GM23248 (cell line): ENCODE measurements at regions not wholly inside any gene's neighbourhood (a gene's known extent, or its start where the extent isn't known, plus 50 kb on each side); places are given as distances from the start of the nearest gene placed in this dataset.

ENCODE experiments used
- DNase-seq: peaks from one replicate; pipeline ENCODE4 v3.0.0-alpha.2; 2015
- H2AFZ ChIP-seq: fragments of 200-600 bp; sonication (generic); 2 replicates; pipeline ENCODE4 v1.6.1; 2016; ENCODE audit warnings: antibody characterized with exemption
- H3F3A ChIP-seq: fragments of 200-600 bp; sonication (generic); 2 replicates; pipeline ENCODE4 v1.6.1; 2016; ENCODE audit warnings: mild to moderate bottlenecking, antibody characterized with exemption, mixed run types; ENCODE audit not compliant: insufficient read depth
- H3K27ac ChIP-seq: fragments of 200-600 bp; sonication (generic); 2 replicates; pipeline ENCODE4 v1.5.1; 2016; ENCODE audit warnings: mild to moderate bottlenecking
- H3K27me3 ChIP-seq: fragments of 200-600 bp; sonication (generic); replicated peaks from 2 replicates; pipeline ENCODE4 v1.6.1; 2016; ENCODE audit warnings: mild to moderate bottlenecking; ENCODE audit not compliant: insufficient read depth
- H3K36me3 ChIP-seq: fragments of 200-600 bp; sonication (generic); 2 replicates; pipeline ENCODE4 v1.6.1; 2016; ENCODE audit warnings: low read depth, mild to moderate bottlenecking
- H3K4me1 ChIP-seq: fragments of 200-600 bp; sonication (generic); 2 replicates; pipeline ENCODE4 v1.6.1; 2016; ENCODE audit warnings: mild to moderate bottlenecking; ENCODE audit not compliant: insufficient read depth
- H3K4me2 ChIP-seq: fragments of 200-600 bp; sonication (generic); one replicate; pipeline ENCODE4 v1.6.1; 2016; ENCODE audit warnings: mild to moderate bottlenecking; ENCODE audit not compliant: unreplicated experiment
- H3K4me3 ChIP-seq: fragments of 200-600 bp; sonication (generic); 2 replicates; pipeline ENCODE4 v1.5.1; 2016; ENCODE audit warnings: mild to moderate bottlenecking
- H3K79me2 ChIP-seq: fragments of 200-600 bp; sonication (generic); 2 replicates; pipeline ENCODE4 v1.6.1; 2016; ENCODE audit warnings: mild to moderate bottlenecking; ENCODE audit not compliant: insufficient read depth
- H3K9ac ChIP-seq: fragments of 200-600 bp; sonication (generic); 2 replicates; pipeline ENCODE4 v1.6.1; 2016; ENCODE audit warnings: mild to moderate bottlenecking
- H3K9me2 ChIP-seq: fragments of 200-600 bp; sonication (generic); 2 replicates; pipeline ENCODE4 v1.6.1; 2016; ENCODE audit warnings: mixed run types, mild to moderate bottlenecking, moderate library complexity; ENCODE audit not compliant: insufficient read depth
- H3K9me3 ChIP-seq: fragments of 200-600 bp; sonication (generic); one replicate; pipeline ENCODE4 v1.6.1; 2017; ENCODE audit warnings: low read depth
- H4K20me1 ChIP-seq: fragments of 200-600 bp; sonication (generic); 2 replicates; pipeline ENCODE4 v1.6.0; 2016; ENCODE audit not compliant: insufficient read depth
- EZH2 ChIP-seq: fragments of 200-600 bp; sonication (generic); IDR thresholded peaks from 2 replicates; pipeline ENCODE4 v1.6.1; 2018; ENCODE audit warnings: antibody characterized with exemption, mild to moderate bottlenecking; ENCODE audit not compliant: insufficient read depth, poor library complexity, severe bottlenecking
- EZH2phosphoT487 ChIP-seq: fragments of 200-600 bp; sonication (generic); IDR thresholded peaks from 2 replicates; pipeline ENCODE4 v1.6.1; 2018; ENCODE audit warnings: antibody characterized with exemption, moderate library complexity, mild to moderate bottlenecking, low read depth; ENCODE audit not compliant: insufficient read depth
- WGBS, 2 experiments: methylation state at CpG; one replicate each; pipeline ENCODE4 v1.1.6; 2015 to 2017; ENCODE audit warnings: low lambda C conversion rate in 2 of 2, low coverage in 1 of 2; ENCODE audit errors: missing lambda C conversion rate in 2 of 2; 5-methylcytosine and 5-hydroxymethylcytosine counted together
- in situ Hi-C: fragments of 300-500 bp; cut with MboI; formaldehyde crosslinking; loops from 2 replicates; pipeline ENCODE4 v1.15.0; 2020

- no peak overlapping the region for H3K9ac ChIP-seq
- H3K27me3 ChIP-seq: no peaks in the 10 kb centered on the region
- TF ChIP-seq EZH2: no peak
- H3F3A ChIP-seq: peaks cover 14% of the 10 kb centered on the region; the same call in 1 of the 2 replicates
- H3K9me3 ChIP-seq: no peaks in the 10 kb centered on the region
- H3K9me2 ChIP-seq: no peaks in the 10 kb centered on the region
- no peak overlapping the region for H2AFZ ChIP-seq
- H4K20me1 ChIP-seq: no peaks in the 10 kb centered on the region
- WGBS, 2 experiments: 66 to 70% methylated on average over 3 of the region's 3 CpGs
- H3K27ac ChIP-seq: no peak overlapping the region
- no peak for DNase-seq
- no peaks in the 10 kb centered on the region for H3K79me2 ChIP-seq
- H3K36me3 ChIP-seq: no peaks in the 10 kb centered on the region
- in situ Hi-C loops: no loop called here
- no peak overlapping the region for H3K4me2 ChIP-seq
- peaks cover 14% of the 10 kb centered on the region for H3K4me1 ChIP-seq
- H3K4me3 ChIP-seq: no peak overlapping the region
Measured at GRCh38 chr1:229208481-229208880, 62.4 kb upstream of the RAB4A start.

DNA sequence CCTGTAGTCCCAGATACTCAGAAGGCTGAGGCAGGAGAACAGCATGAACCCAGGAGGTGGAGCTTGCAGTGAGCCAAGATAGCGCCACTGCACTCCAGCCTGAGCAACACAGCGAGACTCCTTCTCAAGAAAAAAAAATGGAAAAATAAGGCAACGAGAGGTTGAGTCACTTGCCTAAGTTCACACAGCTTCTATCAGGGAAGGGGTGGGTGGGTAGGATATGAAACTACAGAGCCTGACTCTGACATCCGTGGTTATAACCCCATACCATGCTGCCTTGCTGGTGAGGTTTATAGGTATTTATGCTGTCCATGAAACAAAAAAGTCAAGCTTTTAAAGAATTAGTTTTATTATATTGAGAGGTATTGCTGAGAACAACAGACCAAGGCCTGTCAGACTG lies 61.5 kb upstream of the RAB4A start:
- no peaks in the 10 kb centered on the region for H3K27me3 ChIP-seq
- H3F3A ChIP-seq: peaks cover 12% of the 10 kb centered on the region; the same call in 1 of the 2 replicates
- DNase-seq: no peak
- H3K9me2 ChIP-seq: no peaks in the 10 kb centered on the region
- H3K4me3 ChIP-seq: no peak overlapping the region
- no peak overlapping the region for H3K4me2 ChIP-seq
- H3K9ac ChIP-seq: no peak overlapping the region
- 82 to 83% methylated on average over 4 of the region's 4 CpGs for WGBS, 2 experiments
- in situ Hi-C loops: no loop called here
- H3K36me3 ChIP-seq: no peaks in the 10 kb centered on the region
- TF ChIP-seq EZH2 (no peak), EZH2phosphoT487 (no peak)
- no peaks in the 10 kb centered on the region for H3K9me3 ChIP-seq
- H3K4me1 ChIP-seq: peaks cover 14% of the 10 kb centered on the region
- no peak overlapping the region for H3K27ac ChIP-seq
- H3K79me2 ChIP-seq: no peaks in the 10 kb centered on the region
- H4K20me1 ChIP-seq: no peaks in the 10 kb centered on the region
- H2AFZ ChIP-seq: no peak overlapping the region

GRCh38 chr1:229209816-229210215 lies 61.1 kb upstream of the RAB4A start:
- Histone ChIP-seq H4K20me1 (no peaks in the 10 kb centered on the region), H3F3A (0 out of 2 replicates have a peak, but pooled peaks cover 8% of the 10 kb centered on the region), H3K79me2 (no peaks in the 10 kb centered on the region), H3K4me3 (no peak overlapping the region), H2AFZ (no peak overlapping the region), H3K27me3 (no peaks in the 10 kb centered on the region), H3K4me1 (peaks cover 9% of the 10 kb centered on the region), H3K27ac (no peak overlapping the region), H3K4me2 (no peak overlapping the region), H3K9ac (no peak overlapping the region), H3K9me2 (no peaks in the 10 kb centered on the region), H3K36me3 (no peaks in the 10 kb centered on the region), H3K9me3 (no peaks in the 10 kb centered on the region)
- in situ Hi-C loops: no loop called here
- 80 to 89% methylated on average over 4 of the region's 4 CpGs for WGBS, 2 experiments
- DNase-seq: peak; percentile 4
- TF ChIP-seq EZH2phosphoT487 (no peak), EZH2 (no peak)

- Histone ChIP-seq H3K9me2 (no peaks in the 10 kb centered on the region), H3K27ac (no peak overlapping the region), H3K4me1 (peaks cover under 1% of the 10 kb centered on the region; the same call in 1 of the 2 replicates), H3K79me2 (no peaks in the 10 kb centered on the region), H3K4me2 (no peak overlapping the region), H3K9ac (no peak overlapping the region), H3F3A (0 out of 2 replicates have a peak, but pooled peaks cover under 1% of the 10 kb centered on the region), H4K20me1 (no peaks in the 10 kb centered on the region), H3K27me3 (no peaks in the 10 kb centered on the region), H3K9me3 (no peaks in the 10 kb centered on the region), H2AFZ (no peak overlapping the region), H3K4me3 (no peak overlapping the region), H3K36me3 (no peaks in the 10 kb centered on the region)
- no peak for DNase-seq
- no peak for TF ChIP-seq EZH2
- in situ Hi-C loops: no loop called here
- 94 to 100% methylated on average over 2 of the region's 2 CpGs for whole genome bisulfite sequencing, 2 experiments
Measured at GRCh38 chr1:229210844-229211243, 60.1 kb upstream of the RAB4A start.

DNA sequence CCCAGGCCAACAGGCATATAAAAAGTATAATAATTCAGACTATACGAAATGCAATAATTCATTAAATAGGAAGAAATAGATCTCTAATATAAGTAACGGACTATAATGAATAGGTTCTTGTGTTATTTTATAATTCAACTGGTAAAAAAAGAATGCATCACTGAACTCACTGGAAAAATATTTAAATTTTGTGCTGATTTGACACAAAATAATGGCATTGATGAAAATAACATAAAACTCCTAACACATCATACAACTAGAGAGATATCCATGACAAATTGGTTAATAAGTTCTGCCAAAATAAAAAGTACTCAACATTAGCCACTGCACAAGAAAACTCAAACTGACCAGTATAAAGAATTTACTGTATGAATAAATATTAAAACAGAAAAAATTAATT lies 57.1 kb upstream of the RAB4A start:
- Histone ChIP-seq H3K27ac (no peak overlapping the region), H3K9me3 (no peaks in the 10 kb centered on the region), H3K79me2 (no peaks in the 10 kb centered on the region), H4K20me1 (no peaks in the 10 kb centered on the region), H3K36me3 (no peaks in the 10 kb centered on the region), H3K4me2 (no peak overlapping the region), H3K9me2 (no peaks in the 10 kb centered on the region), H3K27me3 (no peaks in the 10 kb centered on the region), H3K4me3 (no peak overlapping the region), H3F3A (no peaks in the 10 kb centered on the region), H3K9ac (no peak overlapping the region), H3K4me1 (no peaks in the 10 kb centered on the region), H2AFZ (no peak overlapping the region)
- no peak for DNase-seq
- 89 to 93% methylated on average over 2 of the region's 2 CpGs for WGBS, 2 experiments
- in situ Hi-C loops: no loop called here
- TF ChIP-seq EZH2 (no peak), EZH2phosphoT487 (no peak)
